ENCODE measurements at regions not wholly inside any gene's neighbourhood (a gene's known extent, or its start where the extent isn't known, plus 50 kb on each side); places are given as distances from the start of the nearest gene placed in this dataset.

GRCh38 chr1:239730378-239730777 lies 344.0 kb downstream of the CHRM3 start:
- Mint-ChIP-seq H3K9me3 (peaks cover 0 to 2% (median 0%) of the 10 kb centered on the region in 7 donors), H3K36me3 (no peaks in the 10 kb centered on the region), H3K4me1 (peaks cover 3% of the 10 kb centered on the region), H3K27ac (no peak overlapping the region), H3K27me3 (ENCODE audit: low read depth in 3 of 3) (peaks cover 0 to 2% (median 1%) of the 10 kb centered on the region in 3 donors), H3K4me3 (no peak overlapping the region)
- no peaks in the 10 kb centered on the region for H3K79me2 ChIP-seq (ENCODE audit: insufficient read depth, low read length)
- 78% methylated on average over 1 of the region's 2 CpGs for WGBS (ENCODE audit: insufficient coverage)
- no peak for DNase-seq
- H3K9me3 ChIP-seq (replicated peaks in 1 of 2; ENCODE audit: control insufficient read depth in 1 of 2, insufficient read depth in 1 of 2, low read length in 2 of 2) = no peaks in the 10 kb centered on the region
- H3K36me3 ChIP-seq (replicated peaks in 1 of 2; ENCODE audit: control insufficient read depth in 1 of 2, insufficient read depth in 2 of 2, low read length in 2 of 2) = no peaks in the 10 kb centered on the region
- no peaks in the 10 kb centered on the region for H3K4me1 ChIP-seq (ENCODE audit: control insufficient read depth in 1 of 2, insufficient read depth in 2 of 2, low read length in 2 of 2)
- H3K27me3 ChIP-seq (ENCODE audit: control insufficient read depth in 2 of 2, insufficient read depth in 2 of 2, low read length in 2 of 2) = no peaks in the 10 kb centered on the region
- no peak overlapping the region for H3K9ac ChIP-seq (ENCODE audit: insufficient read depth, low read length, poor library complexity, severe bottlenecking)
- H4K20me1 ChIP-seq (ENCODE audit: insufficient read depth, low read length) = no peaks in the 10 kb centered on the region
- intact Hi-C loops (cut with micrococcal nuclease) = no loop called here
- no peak for TF ChIP-seq CTCF (IDR thresholded peaks at IDR 0.05)
- no peak overlapping the region for H3K4me2 ChIP-seq (replicated peaks; ENCODE audit: extremely low read depth, low read length, poor library complexity, severe bottlenecking)
- no peak overlapping the region for H3K27ac ChIP-seq (ENCODE audit: low read depth in 1 of 2, low read length in 2 of 2)
- H2AFZ ChIP-seq (ENCODE audit: insufficient read depth, low read depth, low read length, poor library complexity, severe bottlenecking) = no peak overlapping the region
- no peak overlapping the region for H3K4me3 ChIP-seq (replicated peaks in 1 of 3; ENCODE audit: low read depth in 2 of 3, low read length in 3 of 3)

- no peak for TF ChIP-seq CTCF (IDR thresholded peaks at IDR 0.05)
- Histone ChIP-seq H3K9ac (ENCODE audit: insufficient read depth, low read length, poor library complexity, severe bottlenecking) (no peak overlapping the region), H3K79me2 (ENCODE audit: insufficient read depth, low read length) (no peaks in the 10 kb centered on the region), H3K4me3 (replicated peaks in 1 of 3; ENCODE audit: low read depth in 2 of 3, low read length in 3 of 3) (no peak overlapping the region), H2AFZ (ENCODE audit: insufficient read depth, low read depth, low read length, poor library complexity, severe bottlenecking) (no peak overlapping the region), H3K27me3 (ENCODE audit: control insufficient read depth in 2 of 2, insufficient read depth in 2 of 2, low read length in 2 of 2) (no peaks in the 10 kb centered on the region), H3K9me3 (replicated peaks in 1 of 2; ENCODE audit: control insufficient read depth in 1 of 2, insufficient read depth in 1 of 2, low read length in 2 of 2) (no peaks in the 10 kb centered on the region), H3K4me1 (ENCODE audit: control insufficient read depth in 1 of 2, insufficient read depth in 2 of 2, low read length in 2 of 2) (no peaks in the 10 kb centered on the region), H3K4me2 (replicated peaks; ENCODE audit: extremely low read depth, low read length, poor library complexity, severe bottlenecking) (no peak overlapping the region), H3K27ac (ENCODE audit: low read depth in 1 of 2, low read length in 2 of 2) (no peak overlapping the region), H4K20me1 (ENCODE audit: insufficient read depth, low read length) (no peaks in the 10 kb centered on the region), H3K36me3 (replicated peaks in 1 of 2; ENCODE audit: control insufficient read depth in 1 of 2, insufficient read depth in 2 of 2, low read length in 2 of 2) (no peaks in the 10 kb centered on the region)
- H3K4me1 Mint-ChIP-seq = peaks cover 3% of the 10 kb centered on the region
- H3K4me3 Mint-ChIP-seq = no peak overlapping the region
- H3K36me3 Mint-ChIP-seq = no peaks in the 10 kb centered on the region
- no peak overlapping the region for H3K27ac Mint-ChIP-seq
- DNase-seq = no peak
- intact Hi-C loops (cut with micrococcal nuclease) = no loop called here
- WGBS (ENCODE audit: insufficient coverage) = 85% methylated on average over 4 of the region's 5 CpGs
- peaks cover 0 to 2% (median 1%) of the 10 kb centered on the region in 3 donors for H3K27me3 Mint-ChIP-seq (ENCODE audit: low read depth in 3 of 3)
- H3K9me3 Mint-ChIP-seq = peaks cover 0 to 2% (median 0%) of the 10 kb centered on the region in 7 donors
Observed at GRCh38 chr1:239731082-239731748, 344.8 kb downstream of the CHRM3 start.

Measured in CD14-positive monocyte (primary cell).